ENCODE measurements at regions not wholly inside any gene's neighbourhood (a gene's known extent, or its start where the extent isn't known, plus 50 kb on each side); places are given as distances from the start of the nearest gene placed in this dataset.

GRCh38 chr10:92757711-92758104 is 68.0 kb downstream of the HHEX start:
- 66 to 86% methylated on average over 3 of the region's 3 CpGs for WGBS, 2 donors
- ATAC-seq (no peak), DNase-seq (no peak)
- no peaks in the 10 kb centered on the region for H3K27me3 ChIP-seq
- no peaks in the 10 kb centered on the region for H3K36me3 ChIP-seq (replicated peaks in 1 of 2; ENCODE audit: insufficient read depth in 1 of 2, low read depth in 2 of 2)
- no peaks in the 10 kb centered on the region for H3K4me1 ChIP-seq
- no peaks in the 10 kb centered on the region for H3K9me3 ChIP-seq
- H3K4me3 ChIP-seq: no peak overlapping the region
- intact Hi-C loops (cut with DNase I): no loop called here
- no peak overlapping the region for H3K27ac ChIP-seq
- TF ChIP-seq CTCF (IDR thresholded peaks at IDR 0.05): no peak
- TF ChIP-seq POLR2A (IDR thresholded peaks at IDR 0.05): no peak

- no peaks in the 10 kb centered on the region for H3K36me3 ChIP-seq (replicated peaks in 1 of 2; ENCODE audit: insufficient read depth in 1 of 2, low read depth in 2 of 2)
- H3K9me3 ChIP-seq: no peaks in the 10 kb centered on the region
- no peaks in the 10 kb centered on the region for H3K27me3 ChIP-seq
- ATAC-seq (no peak), DNase-seq (no peak)
- H3K4me1 ChIP-seq: no peaks in the 10 kb centered on the region
- no peak for TF ChIP-seq CTCF (IDR thresholded peaks at IDR 0.05)
- no peak for TF ChIP-seq POLR2A (IDR thresholded peaks at IDR 0.05)
- no peak overlapping the region for H3K4me3 ChIP-seq
- intact Hi-C loops (cut with DNase I): no loop called here
- no peak overlapping the region for H3K27ac ChIP-seq
- WGBS, 2 donors: 68 to 80% methylated on average over 1 of the region's 1 CpG
These were observed 68.8 kb downstream of the HHEX start for GRCh38 chr10:92758594-92758993.

- intact Hi-C loops (cut with DNase I): no loop called here
- H3K36me3 ChIP-seq (replicated peaks in 1 of 2; ENCODE audit: insufficient read depth in 1 of 2, low read depth in 2 of 2): no peaks in the 10 kb centered on the region
- no peaks in the 10 kb centered on the region for H3K9me3 ChIP-seq
- WGBS, 2 donors: 60 to 70% methylated on average over 1 of the region's 1 CpG
- no peak overlapping the region for H3K4me3 ChIP-seq
- H3K4me1 ChIP-seq: no peaks in the 10 kb centered on the region
- no peaks in the 10 kb centered on the region for H3K27me3 ChIP-seq
- ATAC-seq (no peak), DNase-seq (no peak)
- no peak overlapping the region for H3K27ac ChIP-seq
- TF ChIP-seq POLR2A (IDR thresholded peaks at IDR 0.05) (no peak), CTCF (IDR thresholded peaks at IDR 0.05) (no peak)
These were observed 70.9 kb downstream of the HHEX start for GRCh38 chr10:92760609-92761008.

- H3K27ac ChIP-seq: no peak overlapping the region
- no peak overlapping the region for H3K4me3 ChIP-seq
- H3K4me1 ChIP-seq: no peaks in the 10 kb centered on the region
- TF ChIP-seq POLR2A (IDR thresholded peaks at IDR 0.05) (no peak), CTCF (IDR thresholded peaks at IDR 0.05) (no peak)
- DNase-seq (no peak), ATAC-seq (no peak)
- no peaks in the 10 kb centered on the region for H3K27me3 ChIP-seq
- no peaks in the 10 kb centered on the region for H3K36me3 ChIP-seq (replicated peaks in 1 of 2; ENCODE audit: insufficient read depth in 1 of 2, low read depth in 2 of 2)
- intact Hi-C loops (cut with DNase I): no loop called here
- 83 to 91% methylated on average over 4 of the region's 4 CpGs for WGBS, 2 donors
- no peaks in the 10 kb centered on the region for H3K9me3 ChIP-seq
These were observed 71.8 kb downstream of the HHEX start for GRCh38 chr10:92761571-92761970.

GRCh38 chr10:92763634-92764155 is 73.9 kb downstream of the HHEX start:
- Histone ChIP-seq H3K9me3 (no peaks in the 10 kb centered on the region), H3K27me3 (no peaks in the 10 kb centered on the region), H3K4me1 (no peaks in the 10 kb centered on the region), H3K36me3 (replicated peaks in 1 of 2; ENCODE audit: insufficient read depth in 1 of 2, low read depth in 2 of 2) (no peaks in the 10 kb centered on the region), H3K27ac (no peak overlapping the region), H3K4me3 (no peak overlapping the region)
- DNase-seq: no peak
- WGBS, 2 donors: 85 to 86% methylated on average over 4 of the region's 4 CpGs
- ATAC-seq: no peak
- no peak for TF ChIP-seq POLR2A (IDR thresholded peaks at IDR 0.05)
- TF ChIP-seq CTCF (IDR thresholded peaks at IDR 0.05): no peak
- intact Hi-C loops (cut with DNase I): no loop called here

Measured in body of pancreas (tissue), 4 donors.